PC-3 (cell line): ENCODE measurements at regions not wholly inside any gene's neighbourhood (a gene's known extent, or its start where the extent isn't known, plus 50 kb on each side); places are given as distances from the start of the nearest gene placed in this dataset.

Experiments
- CTCF ChIP-seq: fragments of 300-600 bp; sonication (generic); conservative IDR thresholded peaks from 2 replicates; pipeline ENCODE4 v1.5.1; 2017; ENCODE audit warnings: antibody characterized with exemption, low read depth, mild to moderate bottlenecking, low read length
- EZH2phosphoT487 ChIP-seq: fragments of 300-600 bp; sonication (generic); IDR thresholded peaks from 2 replicates; pipeline ENCODE4 v1.6.1; 2018; ENCODE audit warnings: mild to moderate bottlenecking, antibody characterized with exemption, low read length, borderline replicate concordance

GRCh38 chr14:61988240-61988639 is 226.0 kb downstream of the SNAPC1 start:
- TF ChIP-seq CTCF = no peak
- TF ChIP-seq EZH2phosphoT487 = no peak
